ENCODE measurements at regions not wholly inside any gene's neighbourhood (a gene's known extent, or its start where the extent isn't known, plus 50 kb on each side); places are given as distances from the start of the nearest gene placed in this dataset.

GRCh38 chr20:51902933-51903332 is 100.6 kb upstream of the SALL4 start:
- ATAC-seq, result no peak

GRCh38 chr20:51900443-51900842 is 98.1 kb upstream of the SALL4 start:
- TF ChIP-seq SNAI2 (CRISPR knock-in tag; IDR thresholded peaks at IDR 0.05), result no peak
- TF ChIP-seq ZNF70 (CRISPR knock-in tag; IDR thresholded peaks at IDR 0.05), result no peak
- no peak for TF ChIP-seq RARB (CRISPR knock-in tag; IDR thresholded peaks at IDR 0.05)
- TF ChIP-seq ISL1 (CRISPR knock-in tag; IDR thresholded peaks at IDR 0.05), result no peak
- TF ChIP-seq ZNF565 (CRISPR knock-in tag; conservative IDR thresholded peaks at IDR 0.05; ENCODE audit: low read depth), result no peak
- ATAC-seq, result no peak

More at GRCh38 chr20:51902933-51903332, 100.6 kb upstream of the SALL4 start:
- TF ChIP-seq ZFP3 (CRISPR knock-in tag; IDR thresholded peaks at IDR 0.05), result no peak
- no peak for TF ChIP-seq ZC3H10 (CRISPR knock-in tag; IDR thresholded peaks at IDR 0.05)

- ATAC-seq, result no peak
- no peak for TF ChIP-seq ZNF565 (CRISPR knock-in tag; conservative IDR thresholded peaks at IDR 0.05; ENCODE audit: low read depth)
- no peak for TF ChIP-seq BACH2 (CRISPR knock-in tag; IDR thresholded peaks at IDR 0.05; ENCODE audit: borderline replicate concordance)
- no peak for TF ChIP-seq ZFP3 (CRISPR knock-in tag; IDR thresholded peaks at IDR 0.05)
- TF ChIP-seq, protein P1, sequence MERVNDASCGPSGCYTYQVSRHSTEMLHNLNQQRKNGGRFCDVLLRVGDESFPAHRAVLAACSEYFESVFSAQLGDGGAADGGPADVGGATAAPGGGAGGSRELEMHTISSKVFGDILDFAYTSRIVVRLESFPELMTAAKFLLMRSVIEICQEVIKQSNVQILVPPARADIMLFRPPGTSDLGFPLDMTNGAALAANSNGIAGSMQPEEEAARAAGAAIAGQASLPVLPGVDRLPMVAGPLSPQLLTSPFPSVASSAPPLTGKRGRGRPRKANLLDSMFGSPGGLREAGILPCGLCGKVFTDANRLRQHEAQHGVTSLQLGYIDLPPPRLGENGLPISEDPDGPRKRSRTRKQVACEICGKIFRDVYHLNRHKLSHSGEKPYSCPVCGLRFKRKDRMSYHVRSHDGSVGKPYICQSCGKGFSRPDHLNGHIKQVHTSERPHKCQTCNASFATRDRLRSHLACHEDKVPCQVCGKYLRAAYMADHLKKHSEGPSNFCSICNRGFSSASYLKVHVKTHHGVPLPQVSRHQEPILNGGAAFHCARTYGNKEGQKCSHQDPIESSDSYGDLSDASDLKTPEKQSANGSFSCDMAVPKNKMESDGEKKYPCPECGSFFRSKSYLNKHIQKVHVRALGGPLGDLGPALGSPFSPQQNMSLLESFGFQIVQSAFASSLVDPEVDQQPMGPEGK (CRISPR knock-in tag; IDR thresholded peaks at IDR 0.05; ENCODE audit: borderline replicate concordance), result no peak
- no peak for TF ChIP-seq RARB (CRISPR knock-in tag; IDR thresholded peaks at IDR 0.05)
- no peak for TF ChIP-seq ZNF70 (CRISPR knock-in tag; IDR thresholded peaks at IDR 0.05)
These were observed 97.4 kb upstream of the SALL4 start for GRCh38 chr20:51899674-51900073.

GRCh38 chr20:51898788-51899187 is 96.5 kb upstream of the SALL4 start:
- ATAC-seq, result no peak
- TF ChIP-seq ZFP3 (CRISPR knock-in tag; IDR thresholded peaks at IDR 0.05), result no peak
- no peak for TF ChIP-seq POU6F1 (CRISPR knock-in tag; IDR thresholded peaks at IDR 0.05; ENCODE audit: borderline replicate concordance, low read depth)
- no peak for TF ChIP-seq ISL1 (CRISPR knock-in tag; IDR thresholded peaks at IDR 0.05)
- TF ChIP-seq TOX (CRISPR knock-in tag; IDR thresholded peaks at IDR 0.05; ENCODE audit: borderline replicate concordance), result no peak
- no peak for TF ChIP-seq TSHZ2 (CRISPR knock-in tag; IDR thresholded peaks at IDR 0.05)
- TF ChIP-seq SNAI2 (CRISPR knock-in tag; IDR thresholded peaks at IDR 0.05), result no peak
- no peak for TF ChIP-seq RARB (CRISPR knock-in tag; IDR thresholded peaks at IDR 0.05)
- no peak for TF ChIP-seq CSDC2 (CRISPR knock-in tag; IDR thresholded peaks at IDR 0.05)
- no peak for TF ChIP-seq ARNTL (CRISPR knock-in tag; IDR thresholded peaks at IDR 0.05; ENCODE audit: borderline replicate concordance, low read depth)

DNA sequence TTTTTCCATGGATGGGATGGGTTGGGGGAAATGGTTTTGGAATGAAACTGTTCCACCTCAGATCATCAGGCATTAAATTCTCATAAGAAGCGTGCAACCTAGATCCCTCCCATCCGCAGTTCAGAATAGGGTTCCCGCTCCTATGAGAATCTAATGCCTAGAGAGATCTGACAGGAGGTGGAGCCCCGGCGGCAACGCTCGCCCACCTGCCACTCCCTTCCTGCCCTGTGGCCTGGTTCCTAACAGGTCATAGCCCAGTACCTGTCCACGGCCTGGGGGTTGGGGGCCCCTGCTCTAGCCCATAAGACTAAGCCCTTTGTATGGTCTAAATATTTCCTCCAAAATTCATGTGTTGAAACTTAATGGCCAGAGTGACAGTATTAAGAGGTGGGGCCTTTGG is 92.3 kb upstream of the SALL4 start:
- no peak for TF ChIP-seq TCF4 (CRISPR knock-in tag; IDR thresholded peaks at IDR 0.05; ENCODE audit: borderline replicate concordance)
- TF ChIP-seq PPARA (CRISPR knock-in tag; IDR thresholded peaks at IDR 0.05; ENCODE audit: borderline replicate concordance), result no peak
- TF ChIP-seq TSHZ2 (CRISPR knock-in tag; IDR thresholded peaks at IDR 0.05), result no peak
- no peak for TF ChIP-seq POU6F1 (CRISPR knock-in tag; IDR thresholded peaks at IDR 0.05; ENCODE audit: borderline replicate concordance, low read depth)
- no peak for TF ChIP-seq ESRRG (CRISPR knock-in tag; IDR thresholded peaks at IDR 0.05)
- no peak for TF ChIP-seq ZC3H10 (CRISPR knock-in tag; IDR thresholded peaks at IDR 0.05)
- no peak for TF ChIP-seq ZNF565 (CRISPR knock-in tag; conservative IDR thresholded peaks at IDR 0.05; ENCODE audit: low read depth)
- TF ChIP-seq ISL1 (CRISPR knock-in tag; IDR thresholded peaks at IDR 0.05), result no peak
- no peak for TF ChIP-seq ZFP30 (CRISPR knock-in tag; IDR thresholded peaks at IDR 0.05)
- TF ChIP-seq GLIS3 (CRISPR knock-in tag; IDR thresholded peaks at IDR 0.05), result no peak
- no peak for ATAC-seq

Data from SK-N-SH treated with all-trans-retinoic acid at 6 μM for 48 hours (cell line).